DOHH2 (cell line): ENCODE measurements at regions not wholly inside any gene's neighbourhood (a gene's known extent, or its start where the extent isn't known, plus 50 kb on each side); places are given as distances from the start of the nearest gene placed in this dataset.

Experiments used
- EZH2phosphoT487 ChIP-seq: fragments of 200-600 bp; sonication (generic); IDR thresholded peaks from 2 replicates; pipeline ENCODE4 v1.6.1; 2017; ENCODE audit warnings: borderline replicate concordance, mild to moderate bottlenecking, antibody characterized with exemption, low read length, moderate library complexity, mixed read lengths
- TF ChIP-seq, protein P1 (sequence below): fragments of 200-600 bp; sonication (generic); IDR thresholded peaks from one replicate; pipeline ENCODE4 v1.5.1; 2014; ENCODE audit warnings: antibody characterized with exemption, mild to moderate bottlenecking, low read depth, low read length; ENCODE audit not compliant: poor library complexity, severe bottlenecking

- TF ChIP-seq, protein P1, sequence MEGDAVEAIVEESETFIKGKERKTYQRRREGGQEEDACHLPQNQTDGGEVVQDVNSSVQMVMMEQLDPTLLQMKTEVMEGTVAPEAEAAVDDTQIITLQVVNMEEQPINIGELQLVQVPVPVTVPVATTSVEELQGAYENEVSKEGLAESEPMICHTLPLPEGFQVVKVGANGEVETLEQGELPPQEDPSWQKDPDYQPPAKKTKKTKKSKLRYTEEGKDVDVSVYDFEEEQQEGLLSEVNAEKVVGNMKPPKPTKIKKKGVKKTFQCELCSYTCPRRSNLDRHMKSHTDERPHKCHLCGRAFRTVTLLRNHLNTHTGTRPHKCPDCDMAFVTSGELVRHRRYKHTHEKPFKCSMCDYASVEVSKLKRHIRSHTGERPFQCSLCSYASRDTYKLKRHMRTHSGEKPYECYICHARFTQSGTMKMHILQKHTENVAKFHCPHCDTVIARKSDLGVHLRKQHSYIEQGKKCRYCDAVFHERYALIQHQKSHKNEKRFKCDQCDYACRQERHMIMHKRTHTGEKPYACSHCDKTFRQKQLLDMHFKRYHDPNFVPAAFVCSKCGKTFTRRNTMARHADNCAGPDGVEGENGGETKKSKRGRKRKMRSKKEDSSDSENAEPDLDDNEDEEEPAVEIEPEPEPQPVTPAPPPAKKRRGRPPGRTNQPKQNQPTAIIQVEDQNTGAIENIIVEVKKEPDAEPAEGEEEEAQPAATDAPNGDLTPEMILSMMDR = no peak
- no peak for TF ChIP-seq EZH2phosphoT487
Observed at GRCh38 chr20:58116505-58116904, 111.9 kb downstream of the ANKRD60 start.
